Spleen (tissue), 11 donors: ENCODE measurements at regions not wholly inside any gene's neighbourhood (a gene's known extent, or its start where the extent isn't known, plus 50 kb on each side); places are given as distances from the start of the nearest gene placed in this dataset.
A peak's percentile ranks its signal among the peaks of the same experiment; 100 is the strongest.

ENCODE experiments used
- DNase-seq: peaks from one replicate; pipeline ENCODE4 v3.0.0-alpha.2; 2020
- H3K27ac ChIP-seq, 8 donors: fragments of 200-600 bp; sonication (generic) in 7 of 8; 1 replicate in 4 of 8; 2 replicates in 4 of 8; pipeline versions ENCODE4 v1.5.0 to v1.8.0; 2016 to 2021; ENCODE audit warnings: inconsistent platforms in 4 of 8, mild to moderate bottlenecking in 4 of 8, moderate library complexity in 1 of 8
- H3K27me3 ChIP-seq, 7 donors: fragments of 200-600 bp; sonication (generic) in 6 of 7; replicated peaks in 1 of 7; 1 replicate in 4 of 7; 2 replicates in 3 of 7; pipeline versions ENCODE4 v1.5.0 to v1.8.0; 2016 to 2021; ENCODE audit warnings: inconsistent platforms in 3 of 7, mild to moderate bottlenecking in 1 of 7
- H3K36me3 ChIP-seq, 6 donors: fragments of 200-600 bp; sonication (generic) in 5 of 6; 1 replicate in 4 of 6; 2 replicates in 2 of 6; pipeline versions ENCODE4 v1.5.0 to v1.8.0; 2016 to 2021; ENCODE audit warnings: inconsistent platforms in 2 of 6
- H3K4me1 ChIP-seq, 6 donors: fragments of 200-600 bp; sonication (generic) in 5 of 6; 1 replicate in 3 of 6; 2 replicates in 3 of 6; pipeline versions ENCODE4 v1.5.0 to v1.8.0; 2016 to 2021; ENCODE audit warnings: inconsistent platforms in 3 of 6
- H3K4me3 ChIP-seq, 8 donors: fragments of 200-600 bp; sonication (generic) in 7 of 8; 1 replicate in 4 of 8; 2 replicates in 4 of 8; pipeline versions ENCODE4 v1.5.0 to v1.8.0; 2016 to 2021; ENCODE audit warnings: inconsistent platforms in 4 of 8, mild to moderate bottlenecking in 4 of 8, moderate library complexity in 2 of 8
- H3K9me3 ChIP-seq, 8 donors: fragments of 200-600 bp; sonication (generic) in 7 of 8; 1 replicate in 4 of 8; 2 replicates in 4 of 8; pipeline versions ENCODE4 v1.5.0 to v1.8.0; 2016 to 2021; ENCODE audit warnings: inconsistent platforms in 4 of 8
- CTCF ChIP-seq, 11 experiments: fragments of 200-600 bp in 7 of 11; fragments of 450-650 bp in 4 of 11; sonication (generic) in 4 of 11; IDR thresholded peaks in 8 of 11; conservative IDR thresholded peaks in 3 of 11; 1 replicate in 7 of 11; 2 replicates in 4 of 11; pipeline versions ENCODE4 v1.4.0 to v1.8.0; 2016 to 2021; ENCODE audit warnings: antibody characterized with exemption in 11 of 11, inconsistent platforms in 4 of 11, mild to moderate bottlenecking in 1 of 11
- POLR2A ChIP-seq, 3 donors: fragments of 450-650 bp; IDR thresholded peaks; one replicate each; pipeline ENCODE4 v1.5.1; 2017; ENCODE audit warnings: antibody characterized with exemption in 3 of 3, mild to moderate bottlenecking in 1 of 3
- POLR2AphosphoS5 ChIP-seq, 3 donors: sonication (generic); formaldehyde crosslinking; IDR thresholded peaks; one replicate each; pipeline ENCODE4 v1.5.1; 2017; ENCODE audit warnings: antibody characterized with exemption in 3 of 3
- WGBS, 5 donors: extraction: QIAGEN DNeasy Blood & Tissue Kit in 3 of 5; methylation state at CpG; one replicate each; pipeline versions ENCODE4 v1.1.5 to v1.1.7; 2013 to 2018; 5-methylcytosine and 5-hydroxymethylcytosine counted together
- intact Hi-C: fragments of 100-400 bp; cut with DNase I; formaldehyde crosslinking; loops from one replicate; pipeline ENCODE4 v1.15.0; 2023; ENCODE audit warnings: low total_unique reads
- donor health status: healthy with polysubstance abuse.
- donor health status: DM: no; HTN: no; CAD: no; lungs with moderate emphysema.
- donor health status: DM: no; HTN: no; CAD: no.
- donor health status: Bipolar disorder and iron deficiency.
- donor health status: healthy.
- donor health status: DM: no; HTN: no; CAD: no.
- donor health status: DM: yes; HTN: yes; CAD: no.

GRCh38 chr1:234841281-234841680 lies 231.3 kb upstream of the IRF2BP2 start:
- Histone ChIP-seq H3K36me3 (no peaks in the 10 kb centered on the region), H3K4me1 (peaks cover 25 to 94% (median 46%) of the 10 kb centered on the region in 6 donors), H3K9me3 (no peaks in the 10 kb centered on the region), H3K4me3 (peak overlapping the region in 1 of 8 donors; percentile 26), H3K27me3 (no peaks in the 10 kb centered on the region), H3K27ac (peak overlapping the region in 6 of 8 donors; percentile 39 to 78 (median 60))
- intact Hi-C loops, result loop anchor here (10.0 kb wide), 1 partner anchor 116 kb away; no protein-coding TSS in a partner anchor
- 85 to 92% (median 88%) methylated on average over 3 of the region's 3 CpGs for WGBS, 5 donors
- no peak for TF ChIP-seq POLR2A (IDR thresholded peaks at IDR 0.05)
- no peak for TF ChIP-seq CTCF (IDR thresholded peaks at IDR 0.05 in 8 of 11, conservative IDR thresholded peaks at IDR 0.05 in 3 of 11)
- no peak for TF ChIP-seq POLR2AphosphoS5 (IDR thresholded peaks at IDR 0.05)
- DNase-seq, result no peak

- no peaks in the 10 kb centered on the region for H3K27me3 ChIP-seq
- DNase-seq, result no peak
- 64 to 89% (median 73%) methylated on average over 2 of the region's 2 CpGs for WGBS, 5 donors
- no peaks in the 10 kb centered on the region for H3K36me3 ChIP-seq
- no peaks in the 10 kb centered on the region for H3K9me3 ChIP-seq
- H3K4me3 ChIP-seq, result no peak overlapping the region
- intact Hi-C loops, result loop anchor here (10.0 kb wide), 1 partner anchor 116 kb away; no protein-coding TSS in a partner anchor
- peak overlapping the region in 3 of 8 donors; percentile 50 to 78 (median 73) for H3K27ac ChIP-seq
- no peak for TF ChIP-seq CTCF (IDR thresholded peaks at IDR 0.05 in 8 of 11, conservative IDR thresholded peaks at IDR 0.05 in 3 of 11)
- TF ChIP-seq POLR2A (IDR thresholded peaks at IDR 0.05), result no peak
- no peak for TF ChIP-seq POLR2AphosphoS5 (IDR thresholded peaks at IDR 0.05)
- H3K4me1 ChIP-seq, result peaks cover 25 to 94% (median 45%) of the 10 kb centered on the region in 6 donors
Measured at GRCh38 chr1:234840843-234841242, 230.9 kb upstream of the IRF2BP2 start.

- Histone ChIP-seq H3K27me3 (no peaks in the 10 kb centered on the region), H3K4me1 (peaks cover 25 to 89% (median 42%) of the 10 kb centered on the region in 6 donors), H3K4me3 (no peak overlapping the region), H3K9me3 (no peaks in the 10 kb centered on the region), H3K36me3 (no peaks in the 10 kb centered on the region), H3K27ac (peak overlapping the region in 2 of 8 donors; percentile 73 to 78)
- TF ChIP-seq POLR2AphosphoS5 (IDR thresholded peaks at IDR 0.05), result no peak
- TF ChIP-seq CTCF (IDR thresholded peaks at IDR 0.05 in 8 of 11, conservative IDR thresholded peaks at IDR 0.05 in 3 of 11), result no peak
- TF ChIP-seq POLR2A (IDR thresholded peaks at IDR 0.05), result no peak
- intact Hi-C loops, result loop anchor here (10.0 kb wide), 1 partner anchor 115 kb away; no protein-coding TSS in a partner anchor
- 89 to 98% (median 96%) methylated on average over 2 of the region's 2 CpGs for WGBS, 5 donors
- DNase-seq, result no peak
Measured at GRCh38 chr1:234840253-234840652, 230.3 kb upstream of the IRF2BP2 start.

GRCh38 chr1:234839663-234840062 lies 229.7 kb upstream of the IRF2BP2 start:
- intact Hi-C loops, result loop anchor here (10.0 kb wide), 1 partner anchor 115 kb away; no protein-coding TSS in a partner anchor

More at GRCh38 chr1:234839663-234840062, 229.7 kb upstream of the IRF2BP2 start:
- Histone ChIP-seq H3K27me3 (no peaks in the 10 kb centered on the region), H3K9me3 (no peaks in the 10 kb centered on the region), H3K4me1 (peaks cover 19 to 83% (median 36%) of the 10 kb centered on the region in 6 donors), H3K36me3 (no peaks in the 10 kb centered on the region), H3K27ac (peak overlapping the region in 2 of 8 donors; percentile 10 to 64), H3K4me3 (no peak overlapping the region)
- 88 to 100% (median 92%) methylated on average over 2 of the region's 2 CpGs for WGBS, 5 donors
- TF ChIP-seq POLR2A (IDR thresholded peaks at IDR 0.05) (no peak), CTCF (IDR thresholded peaks at IDR 0.05 in 8 of 11, conservative IDR thresholded peaks at IDR 0.05 in 3 of 11) (no peak), POLR2AphosphoS5 (IDR thresholded peaks at IDR 0.05) (no peak)
- no peak for DNase-seq
